Liver (tissue), 3 donors: ENCODE measurements at regions not wholly inside any gene's neighbourhood (a gene's known extent, or its start where the extent isn't known, plus 50 kb on each side); places are given as distances from the start of the nearest gene placed in this dataset.

Experiments
- CTCF ChIP-seq: fragments of 150-350 bp; IDR thresholded peaks from 2 replicates; pipeline ENCODE4 v1.5.1; 2017; ENCODE audit warnings: improper control_type of control experiment, low read depth, low read length; ENCODE audit not compliant: missing input control
- EGR1 ChIP-seq, 2 donors: IDR thresholded peaks; 2 replicates each; pipeline ENCODE4 v1.6.1; 2016 to 2018; ENCODE audit warnings: antibody characterized with exemption in 2 of 2, low read depth in 2 of 2
- GABPA ChIP-seq, 2 donors: IDR thresholded peaks in 1 of 2; conservative IDR thresholded peaks in 1 of 2; 2 replicates each; pipeline ENCODE4 v1.6.1; 2016; ENCODE audit warnings: antibody characterized with exemption in 2 of 2, mild to moderate bottlenecking in 1 of 2, moderate library complexity in 1 of 2
- HNF4A ChIP-seq, 2 donors: conservative IDR thresholded peaks; 2 replicates each; pipeline ENCODE4 v1.6.1; 2016; ENCODE audit warnings: antibody characterized with exemption in 2 of 2, mild to moderate bottlenecking in 2 of 2
- HNF4G ChIP-seq: IDR thresholded peaks from 2 replicates; pipeline ENCODE4 v1.6.1; 2016; ENCODE audit warnings: antibody characterized with exemption
- JUND ChIP-seq, 2 donors: IDR thresholded peaks; 2 replicates each; pipeline ENCODE4 v1.6.1; 2016; ENCODE audit warnings: antibody characterized with exemption in 2 of 2
- MAX ChIP-seq: IDR thresholded peaks from 2 replicates; pipeline ENCODE4 v1.6.1; 2016; ENCODE audit warnings: antibody characterized with exemption
- RAD21 ChIP-seq, 2 donors: IDR thresholded peaks; 2 replicates each; pipeline ENCODE4 v1.6.1; 2016; ENCODE audit warnings: antibody characterized with exemption in 2 of 2, mild to moderate bottlenecking in 2 of 2
- REST ChIP-seq: IDR thresholded peaks from 2 replicates; pipeline ENCODE4 v1.6.1; 2016; ENCODE audit warnings: antibody characterized with exemption, mild to moderate bottlenecking
- SP1 ChIP-seq: IDR thresholded peaks from 2 replicates; pipeline ENCODE4 v1.6.1; 2018; ENCODE audit warnings: antibody characterized with exemption, mild to moderate bottlenecking
- YY1 ChIP-seq: IDR thresholded peaks from 2 replicates; pipeline ENCODE4 v1.6.1; 2016; ENCODE audit warnings: antibody characterized with exemption, mild to moderate bottlenecking
- TF ChIP-seq, protein P1 (sequence below): IDR thresholded peaks from 2 replicates; pipeline ENCODE4 v1.6.1; 2016; ENCODE audit warnings: antibody characterized with exemption
- TF ChIP-seq, protein P2 (sequence below): IDR thresholded peaks from 2 replicates; pipeline ENCODE4 v1.6.1; 2016; ENCODE audit warnings: antibody characterized with exemption
- donor health status: healthy.
- donor health status: healthy.

DNA sequence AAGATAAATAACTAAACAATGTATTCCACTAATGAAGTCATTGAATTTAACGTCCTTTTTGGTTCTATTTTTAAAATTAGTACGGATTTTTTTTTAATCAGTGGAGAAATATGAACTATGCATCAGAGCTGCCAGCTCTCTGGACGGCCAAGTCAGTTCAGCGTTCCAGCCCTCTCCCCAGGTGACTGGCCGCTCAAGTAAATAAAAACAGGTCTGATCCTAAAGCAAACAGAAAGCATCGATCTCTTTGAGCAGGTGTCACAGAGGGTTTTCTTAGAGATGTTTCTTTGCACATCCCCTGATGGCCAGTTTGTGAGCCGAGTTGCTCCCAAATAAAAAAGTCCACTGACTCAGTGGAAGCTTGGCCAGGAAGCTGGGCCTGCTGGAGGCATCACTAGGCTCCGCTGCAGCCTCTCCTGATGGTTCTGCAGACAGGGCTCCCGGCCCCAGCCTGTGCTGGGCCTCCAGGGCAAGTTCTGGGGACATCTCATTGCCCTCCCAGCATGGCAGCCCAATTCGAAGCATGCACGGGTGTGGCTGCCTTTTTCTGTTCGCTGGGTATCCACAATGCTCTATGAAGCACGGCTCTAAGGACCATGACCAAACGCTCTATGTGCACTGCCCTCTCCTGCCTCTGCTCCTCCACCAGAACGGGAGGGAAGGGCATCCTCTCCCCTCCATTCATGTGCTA is 74.7 kb upstream of the PPP2R2D start:
- TF ChIP-seq CTCF: no peak
- TF ChIP-seq HNF4G: no peak
- TF ChIP-seq GABPA (IDR thresholded peaks at IDR 0.05 in 1 of 2, conservative IDR thresholded peaks at IDR 0.05 in 1 of 2): no peak
- no peak for TF ChIP-seq MAX
- TF ChIP-seq SP1: peak; percentile 20
- TF ChIP-seq, protein P1, sequence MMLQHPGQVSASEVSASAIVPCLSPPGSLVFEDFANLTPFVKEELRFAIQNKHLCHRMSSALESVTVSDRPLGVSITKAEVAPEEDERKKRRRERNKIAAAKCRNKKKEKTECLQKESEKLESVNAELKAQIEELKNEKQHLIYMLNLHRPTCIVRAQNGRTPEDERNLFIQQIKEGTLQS: no peak
- TF ChIP-seq JUND (IDR thresholded peaks at IDR 0.05): peak in 1 of 2 donors; percentile 44
- peak in 1 of 2 donors; percentile 73 for TF ChIP-seq HNF4A (conservative IDR thresholded peaks at IDR 0.05)
- peak; percentile 45 for TF ChIP-seq REST
- peak; percentile 35 for TF ChIP-seq YY1
- TF ChIP-seq, protein P2, sequence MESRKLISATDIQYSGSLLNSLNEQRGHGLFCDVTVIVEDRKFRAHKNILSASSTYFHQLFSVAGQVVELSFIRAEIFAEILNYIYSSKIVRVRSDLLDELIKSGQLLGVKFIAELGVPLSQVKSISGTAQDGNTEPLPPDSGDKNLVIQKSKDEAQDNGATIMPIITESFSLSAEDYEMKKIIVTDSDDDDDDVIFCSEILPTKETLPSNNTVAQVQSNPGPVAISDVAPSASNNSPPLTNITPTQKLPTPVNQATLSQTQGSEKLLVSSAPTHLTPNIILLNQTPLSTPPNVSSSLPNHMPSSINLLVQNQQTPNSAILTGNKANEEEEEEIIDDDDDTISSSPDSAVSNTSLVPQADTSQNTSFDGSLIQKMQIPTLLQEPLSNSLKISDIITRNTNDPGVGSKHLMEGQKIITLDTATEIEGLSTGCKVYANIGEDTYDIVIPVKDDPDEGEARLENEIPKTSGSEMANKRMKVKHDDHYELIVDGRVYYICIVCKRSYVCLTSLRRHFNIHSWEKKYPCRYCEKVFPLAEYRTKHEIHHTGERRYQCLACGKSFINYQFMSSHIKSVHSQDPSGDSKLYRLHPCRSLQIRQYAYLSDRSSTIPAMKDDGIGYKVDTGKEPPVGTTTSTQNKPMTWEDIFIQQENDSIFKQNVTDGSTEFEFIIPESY: no peak
- TF ChIP-seq EGR1 (IDR thresholded peaks at IDR 0.05; ENCODE audit: low read depth in 2 of 2): no peak
- TF ChIP-seq RAD21 (IDR thresholded peaks at IDR 0.05): peak in 1 of 2 donors; percentile 23
